Testis (tissue), 2 donors: ENCODE measurements at regions not wholly inside any gene's neighbourhood (a gene's known extent, or its start where the extent isn't known, plus 50 kb on each side); places are given as distances from the start of the nearest gene placed in this dataset.

ENCODE experiments used
- CTCF ChIP-seq, 3 experiments: fragments of 450-650 bp in 2 of 3; fragments of 200-600 bp in 1 of 3; sonication (generic) in 1 of 3; IDR thresholded peaks; one replicate each; pipeline ENCODE4 v1.5.1; 2016 to 2019; ENCODE audit warnings: antibody characterized with exemption in 3 of 3, mild to moderate bottlenecking in 2 of 3, moderate library complexity in 1 of 3
- POLR2A ChIP-seq: fragments of 450-650 bp; IDR thresholded peaks from one replicate; pipeline ENCODE4 v1.6.1; 2017; ENCODE audit warnings: antibody characterized with exemption, mild to moderate bottlenecking, moderate library complexity

- TF ChIP-seq CTCF (IDR thresholded peaks at IDR 0.05), result no peak
- no peak for TF ChIP-seq POLR2A
Observed at GRCh38 chr1:195122497-195122896, 1485.7 kb downstream of the KCNT2 start.
